ENCODE measurements at regions not wholly inside any gene's neighbourhood (a gene's known extent, or its start where the extent isn't known, plus 50 kb on each side); places are given as distances from the start of the nearest gene placed in this dataset.
"Not testable (repeated sequence)": the region's sequence is repeated elsewhere in the genome, so short reads cannot be mapped to it uniquely, and the experiment has no call there.

GRCh38 chr18:46182633-46183358, 78.6 kb downstream of the HAUS1 start:
- no peaks in the 10 kb centered on the region for H3K9me3 ChIP-seq (ENCODE audit: control insufficient read depth in 1 of 2, insufficient read depth in 1 of 2, low read depth in 1 of 2, low read length in 2 of 2)
- H3K4me1 ChIP-seq (ENCODE audit: control insufficient read depth in 1 of 2, insufficient read depth in 2 of 2, low read length in 2 of 2): peaks cover 0 to 9% of the 10 kb centered on the region in 2 experiments; a peak in 3 of 4 replicates
- H3K4me3 ChIP-seq (replicated peaks in 1 of 2; ENCODE audit: low read depth in 1 of 2, low read length in 2 of 2): no peak overlapping the region
- no peak for DNase-seq (ENCODE audit: low read depth, low spot score)
- no peak for TF ChIP-seq ZFX (IDR thresholded peaks at IDR 0.05)
- RAD21 ChIA-PET (ENCODE audit: low non-redundant PET in 1 of 2, low total read pairs in 2 of 2, uncharacterized antibody in 2 of 2, unreplicated experiment in 2 of 2): no interaction called here
- no peak for ATAC-seq
- no peaks in the 10 kb centered on the region for H3K27me3 ChIP-seq (ENCODE audit: insufficient read depth, low read length)
- H3K36me3 ChIP-seq (ENCODE audit: control insufficient read depth in 1 of 2, insufficient read depth in 2 of 2, low read length in 2 of 2): no peaks in the 10 kb centered on the region
- POLR2A ChIA-PET: no interaction called here
- no peak overlapping the region for H2AFZ ChIP-seq (ENCODE audit: low read depth, low read length, poor library complexity, severe bottlenecking)
- peaks cover 98% of the 10 kb centered on the region for H3K79me2 ChIP-seq (ENCODE audit: insufficient read depth, low read length)
- H3K27ac ChIP-seq (ENCODE audit: low read depth, low read length): no peak overlapping the region
- CTCF ChIA-PET: interaction anchor here (3.0 kb wide), 1 partner anchor 9 kb away, joined by 10 read pairs; a partner anchor contains a TSS
- no peaks in the 10 kb centered on the region for H3K9me2 ChIP-seq (ENCODE audit: insufficient read depth)
- H3K9ac ChIP-seq (ENCODE audit: low read length): no peak overlapping the region
- intact Hi-C loops (cut with micrococcal nuclease): no loop called here
- no peak overlapping the region for H3K4me2 ChIP-seq (ENCODE audit: low read length)
- H4K20me1 ChIP-seq (ENCODE audit: insufficient read depth): peaks cover 14% of the 10 kb centered on the region; the same call in 1 of the 2 replicates
- no TSS peak for BruUV-seq (replicated peaks)

GRCh38 chr18:46184296-46184695, 80.1 kb downstream of the HAUS1 start:
- H3K9me3 ChIP-seq (ENCODE audit: control insufficient read depth in 1 of 2, insufficient read depth in 1 of 2, low read depth in 1 of 2, low read length in 2 of 2); H3K9ac ChIP-seq (ENCODE audit: low read length); H3K4me2 ChIP-seq (ENCODE audit: low read length); BruUV-seq (replicated peaks); H3K27me3 ChIP-seq (ENCODE audit: insufficient read depth, low read length); ATAC-seq; H3K36me3 ChIP-seq (ENCODE audit: control insufficient read depth in 1 of 2, insufficient read depth in 2 of 2, low read length in 2 of 2); H3K4me3 ChIP-seq (replicated peaks in 1 of 2; ENCODE audit: low read depth in 1 of 2, low read length in 2 of 2); H3K27ac ChIP-seq (ENCODE audit: low read depth, low read length); POLR2A ChIA-PET; H3K4me1 ChIP-seq (ENCODE audit: control insufficient read depth in 1 of 2, insufficient read depth in 2 of 2, low read length in 2 of 2); H2AFZ ChIP-seq (ENCODE audit: low read depth, low read length, poor library complexity, severe bottlenecking); H3K9me2 ChIP-seq (ENCODE audit: insufficient read depth); intact Hi-C loops (cut with micrococcal nuclease); DNase-seq (ENCODE audit: low read depth, low spot score): not testable (repeated sequence)
- RAD21 ChIA-PET (ENCODE audit: low non-redundant PET in 1 of 2, low total read pairs in 2 of 2, uncharacterized antibody in 2 of 2, unreplicated experiment in 2 of 2): interaction anchor here in 1 of 2 experiments (0.6 kb wide), 1 partner anchor 19 kb away, joined by 6 read pairs; no protein-coding TSS in a partner anchor
- CTCF ChIA-PET: interaction anchor here (3.0 kb wide), 1 partner anchor 11 kb away, joined by 10 read pairs; a partner anchor contains a TSS
- peaks cover 14% of the 10 kb centered on the region; the same call in 1 of the 2 replicates for H4K20me1 ChIP-seq (ENCODE audit: insufficient read depth)
- peaks cover 97% of the 10 kb centered on the region for H3K79me2 ChIP-seq (ENCODE audit: insufficient read depth, low read length)

Data from HCT116 (cell line).